PC-3 (cell line): ENCODE measurements at regions not wholly inside any gene's neighbourhood (a gene's known extent, or its start where the extent isn't known, plus 50 kb on each side); places are given as distances from the start of the nearest gene placed in this dataset.

Source experiments
- ATAC-seq: fragments of 200-7000 bp; cut with Tn5 transposase; 2 replicates; pipeline ENCODE4 v1.9.1; 2020; ENCODE audit warnings: mild to moderate bottlenecking, moderate library complexity
- BruUV-seq: library from RNA; stranded (reverse); fragments of 400-500 nt; replicated peaks from 2 replicates; lab custom pipeline; 2021; lab: Mats Ljungman, UMichigan
- CTCF ChIA-PET: fragments of 300-600 bp; sonication (Branson Sonifier 250); formaldehyde crosslinking; loops from one replicate; lab custom pipeline; 2022; ENCODE audit warnings: antibody characterized with exemption; lab: Charles Lee
- POLR2A ChIA-PET: fragments of 300-600 bp; sonication (Branson Sonifier 250); formaldehyde crosslinking; loops from one replicate; lab custom pipeline; 2022; ENCODE audit warnings: antibody characterized with exemption; ENCODE audit not compliant: unreplicated experiment; lab: Charles Lee
- DNase-seq: peaks from one replicate; pipeline ENCODE4 v3.0.0-alpha.2; 2015
- H2AFZ ChIP-seq: fragments of 300-600 bp; sonication (generic); 2 replicates; pipeline ENCODE4 v1.6.0; 2016; ENCODE audit warnings: antibody characterized with exemption, low read length
- H3F3A ChIP-seq: fragments of 300-600 bp; sonication (generic); one replicate; pipeline ENCODE4 v1.6.0; 2017; ENCODE audit warnings: antibody characterized with exemption, low read length, control low read depth, mild to moderate bottlenecking; ENCODE audit not compliant: unreplicated experiment
- H3K27ac ChIP-seq: fragments of 300-600 bp; sonication (generic); 2 replicates; pipeline ENCODE4 v1.5.1; 2016; ENCODE audit warnings: mild to moderate bottlenecking, low read length
- H3K27me3 ChIP-seq: fragments of 300-600 bp; sonication (generic); 2 replicates; pipeline ENCODE4 v1.6.1; 2016; ENCODE audit warnings: low read length, mixed read lengths
- H3K36me3 ChIP-seq: fragments of 300-600 bp; sonication (generic); 2 replicates; pipeline ENCODE4 v1.6.1; 2016; ENCODE audit warnings: low read depth, mixed run types, low read length, mixed read lengths
- H3K4me1 ChIP-seq: fragments of 300-600 bp; sonication (generic); 2 replicates; pipeline ENCODE4 v1.5.1; 2016; ENCODE audit warnings: low read length; ENCODE audit not compliant: insufficient read depth
- H3K4me2 ChIP-seq: fragments of 300-600 bp; sonication (generic); 2 replicates; pipeline ENCODE4 v1.6.0; 2016; ENCODE audit warnings: low read length
- H3K4me3 ChIP-seq: fragments of 300-600 bp; sonication (generic); 2 replicates; pipeline ENCODE4 v1.5.1; 2016; ENCODE audit warnings: mild to moderate bottlenecking, low read length, mixed read lengths
- H3K79me2 ChIP-seq: fragments of 300-600 bp; sonication (generic); 2 replicates; pipeline ENCODE4 v1.6.1; 2017; ENCODE audit warnings: low read length, mixed read lengths
- H3K9ac ChIP-seq: fragments of 300-600 bp; sonication (generic); 2 replicates; pipeline ENCODE4 v1.6.0; 2016; ENCODE audit warnings: mild to moderate bottlenecking, low read length
- H3K9me2 ChIP-seq: fragments of 300-600 bp; sonication (generic); replicated peaks from 2 replicates; pipeline ENCODE4 v1.6.1; 2016; ENCODE audit warnings: mixed run types, low read length, mixed read lengths
- H3K9me3 ChIP-seq: fragments of 300-600 bp; sonication (generic); 2 replicates; pipeline ENCODE4 v1.6.1; 2016; ENCODE audit warnings: low read length, mixed read lengths
- H4K20me1 ChIP-seq: fragments of 300-600 bp; sonication (generic); 2 replicates; pipeline ENCODE4 v1.6.1; 2016; ENCODE audit warnings: low read length, mixed read lengths
- EZH2 ChIP-seq: fragments of 300-600 bp; sonication (generic); IDR thresholded peaks from one replicate; pipeline ENCODE4 v1.6.1; 2017; ENCODE audit warnings: antibody characterized with exemption, mild to moderate bottlenecking, low read length; ENCODE audit not compliant: unreplicated experiment
- EZH2phosphoT487 ChIP-seq: fragments of 300-600 bp; sonication (generic); IDR thresholded peaks from 2 replicates; pipeline ENCODE4 v1.6.1; 2018; ENCODE audit warnings: mild to moderate bottlenecking, antibody characterized with exemption, low read length, borderline replicate concordance
- intact Hi-C: fragments of 100-400 bp; cut with micrococcal nuclease; formaldehyde crosslinking; loops from 2 replicates; pipeline ENCODE4 v1.9.0; 2023
- TF ChIP-seq, protein P1 (sequence below): fragments of 300-600 bp; sonication (generic); conservative IDR thresholded peaks from 2 replicates; pipeline ENCODE4 v1.5.1; 2017; ENCODE audit warnings: antibody characterized with exemption, low read depth, mild to moderate bottlenecking, low read length

DNA sequence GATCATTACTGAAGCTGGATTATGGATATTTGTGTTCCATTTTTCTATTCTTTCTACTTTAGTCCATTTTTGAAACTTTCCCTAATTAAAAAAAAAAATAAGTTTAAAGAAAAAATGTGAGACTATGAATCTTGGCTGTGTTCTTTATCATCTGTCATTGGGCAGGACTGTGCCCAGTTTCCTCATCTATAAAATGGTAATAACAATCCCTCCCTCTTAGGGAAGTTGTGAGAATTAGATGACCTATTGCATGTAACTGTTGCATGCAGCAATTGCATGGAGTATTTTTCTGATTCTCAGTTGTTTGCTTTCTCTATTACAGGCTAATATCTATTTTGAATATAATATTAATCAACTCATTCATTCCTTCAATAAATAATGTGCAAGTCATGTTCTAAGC lies 108.2 kb upstream of the LOC128125822 start:
- Histone ChIP-seq H2AFZ (no peak overlapping the region), H3K27ac (no peak overlapping the region), H3K36me3 (no peaks in the 10 kb centered on the region), H3F3A (no peaks in the 10 kb centered on the region), H3K79me2 (no peaks in the 10 kb centered on the region), H3K4me1 (no peaks in the 10 kb centered on the region), H3K4me3 (no peak overlapping the region), H4K20me1 (no peaks in the 10 kb centered on the region), H3K9ac (no peak overlapping the region), H3K9me3 (no peaks in the 10 kb centered on the region), H3K4me2 (no peak overlapping the region), H3K27me3 (no peaks in the 10 kb centered on the region), H3K9me2 (no peaks in the 10 kb centered on the region)
- BruUV-seq, result no TSS peak
- intact Hi-C loops, result no loop called here
- ChIA-PET POLR2A (no interaction called here), CTCF (no interaction called here)
- DNase-seq (no peak), ATAC-seq (no peak)
- TF ChIP-seq, protein P1, sequence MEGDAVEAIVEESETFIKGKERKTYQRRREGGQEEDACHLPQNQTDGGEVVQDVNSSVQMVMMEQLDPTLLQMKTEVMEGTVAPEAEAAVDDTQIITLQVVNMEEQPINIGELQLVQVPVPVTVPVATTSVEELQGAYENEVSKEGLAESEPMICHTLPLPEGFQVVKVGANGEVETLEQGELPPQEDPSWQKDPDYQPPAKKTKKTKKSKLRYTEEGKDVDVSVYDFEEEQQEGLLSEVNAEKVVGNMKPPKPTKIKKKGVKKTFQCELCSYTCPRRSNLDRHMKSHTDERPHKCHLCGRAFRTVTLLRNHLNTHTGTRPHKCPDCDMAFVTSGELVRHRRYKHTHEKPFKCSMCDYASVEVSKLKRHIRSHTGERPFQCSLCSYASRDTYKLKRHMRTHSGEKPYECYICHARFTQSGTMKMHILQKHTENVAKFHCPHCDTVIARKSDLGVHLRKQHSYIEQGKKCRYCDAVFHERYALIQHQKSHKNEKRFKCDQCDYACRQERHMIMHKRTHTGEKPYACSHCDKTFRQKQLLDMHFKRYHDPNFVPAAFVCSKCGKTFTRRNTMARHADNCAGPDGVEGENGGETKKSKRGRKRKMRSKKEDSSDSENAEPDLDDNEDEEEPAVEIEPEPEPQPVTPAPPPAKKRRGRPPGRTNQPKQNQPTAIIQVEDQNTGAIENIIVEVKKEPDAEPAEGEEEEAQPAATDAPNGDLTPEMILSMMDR, result no peak
- TF ChIP-seq EZH2, result no peak
- TF ChIP-seq EZH2phosphoT487, result no peak

DNA sequence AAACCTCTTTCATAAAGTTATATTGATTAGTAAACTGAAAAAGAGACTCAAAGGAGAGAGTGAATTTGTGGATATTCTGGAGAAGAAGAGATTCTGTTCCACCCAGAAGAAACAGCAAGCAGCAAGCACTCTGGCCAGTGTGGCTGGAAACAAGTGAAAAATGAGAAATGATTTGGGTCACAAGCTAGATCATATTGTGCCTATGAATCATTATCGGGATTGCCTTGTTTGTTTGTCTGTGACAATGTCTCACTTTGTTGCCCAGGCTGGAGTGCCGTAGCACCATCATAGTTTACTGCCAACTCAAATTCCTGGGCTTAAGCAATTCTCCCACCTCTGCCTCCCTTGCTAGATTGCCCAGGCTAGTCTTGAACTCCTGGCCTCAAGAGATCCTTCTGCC lies 106.5 kb upstream of the LOC128125822 start:
- H3K27ac ChIP-seq, result no peak overlapping the region
- TF ChIP-seq EZH2 (no peak), EZH2phosphoT487 (no peak)
- TF ChIP-seq, protein P1, result no peak
- DNase-seq (peak; percentile 4), ATAC-seq (no peak)
- no peaks in the 10 kb centered on the region for H3K79me2 ChIP-seq
- no peaks in the 10 kb centered on the region for H3F3A ChIP-seq
- no TSS peak for BruUV-seq
- H4K20me1 ChIP-seq, result no peaks in the 10 kb centered on the region
- no peak overlapping the region for H2AFZ ChIP-seq
- H3K4me2 ChIP-seq, result no peak overlapping the region
- H3K4me1 ChIP-seq, result no peaks in the 10 kb centered on the region
- POLR2A ChIA-PET, result no interaction called here
- intact Hi-C loops, result no loop called here
- H3K9ac ChIP-seq, result no peak overlapping the region
- H3K9me2 ChIP-seq, result no peaks in the 10 kb centered on the region
- CTCF ChIA-PET, result no interaction called here
- no peaks in the 10 kb centered on the region for H3K9me3 ChIP-seq
- no peaks in the 10 kb centered on the region for H3K36me3 ChIP-seq
- H3K27me3 ChIP-seq, result no peaks in the 10 kb centered on the region
- no peak overlapping the region for H3K4me3 ChIP-seq

DNA sequence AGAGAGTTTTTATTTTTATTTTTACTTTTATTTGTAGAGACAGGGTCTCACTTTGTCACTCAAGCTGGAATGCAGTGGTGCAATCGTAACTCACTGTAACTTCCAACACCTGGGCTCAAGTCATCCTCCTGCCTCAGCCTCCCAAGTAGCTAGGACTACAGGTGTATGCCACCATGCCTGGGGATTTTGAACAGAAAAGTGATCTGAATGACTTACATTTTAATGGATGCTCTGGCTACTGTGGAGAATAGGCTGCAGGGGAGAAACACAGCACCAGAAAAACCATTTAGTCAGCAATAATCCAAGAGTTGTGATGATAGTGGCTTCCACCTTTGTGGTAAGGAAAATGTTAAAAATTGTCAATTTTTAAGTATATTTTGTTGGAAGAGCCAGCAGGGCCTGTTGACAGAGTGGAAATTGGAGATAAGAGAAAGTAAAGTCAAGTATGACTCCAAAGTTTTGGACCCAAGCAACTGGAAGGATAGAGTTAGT lies 106.0 kb upstream of the LOC128125822 start:
- no TSS peak for BruUV-seq

More for the DNA sequence above, 106.0 kb upstream of the LOC128125822 start:
- H3K9ac ChIP-seq, result no peak overlapping the region
- H3K9me3 ChIP-seq, result no peaks in the 10 kb centered on the region
- no peaks in the 10 kb centered on the region for H3K79me2 ChIP-seq
- H3F3A ChIP-seq, result no peaks in the 10 kb centered on the region
- H3K36me3 ChIP-seq, result no peaks in the 10 kb centered on the region
- intact Hi-C loops, result no loop called here
- TF ChIP-seq, protein P1, result no peak
- no peak for TF ChIP-seq EZH2phosphoT487
- TF ChIP-seq EZH2, result no peak
- H3K4me2 ChIP-seq, result no peak overlapping the region
- no peak overlapping the region for H3K4me3 ChIP-seq
- POLR2A ChIA-PET, result no interaction called here
- no peak overlapping the region for H3K27ac ChIP-seq
- H3K9me2 ChIP-seq, result no peaks in the 10 kb centered on the region
- no peaks in the 10 kb centered on the region for H4K20me1 ChIP-seq
- no peaks in the 10 kb centered on the region for H3K27me3 ChIP-seq
- H3K4me1 ChIP-seq, result no peaks in the 10 kb centered on the region
- no peak overlapping the region for H2AFZ ChIP-seq
- no peak for DNase-seq
- CTCF ChIA-PET, result no interaction called here
- ATAC-seq, result no peak
